Heart left ventricle (tissue), 13 donors: ENCODE measurements at regions not wholly inside any gene's neighbourhood (a gene's known extent, or its start where the extent isn't known, plus 50 kb on each side); places are given as distances from the start of the nearest gene placed in this dataset.

ENCODE experiments used
- CTCF ChIP-seq, 12 donors: fragments of 200-600 bp; sonication (generic) in 4 of 12; IDR thresholded peaks; one replicate each; pipeline versions ENCODE4 v1.5.0 to v1.8.0; 2018 to 2022; ENCODE audit warnings: antibody characterized with exemption in 12 of 12, mild to moderate bottlenecking in 5 of 12
- POLR2A ChIP-seq, 2 donors: fragments of 450-650 bp; IDR thresholded peaks; one replicate each; pipeline ENCODE4 v1.6.1; 2017; ENCODE audit warnings: antibody characterized with exemption in 2 of 2, mild to moderate bottlenecking in 2 of 2, moderate library complexity in 2 of 2
- donor health status: ischemic (EF 13 %, LVEDD 7.1; RV severe dilation, severe dysfunction).
- donor health status: DM: no; HTN: yes; CAD: no.
- donor health status: DM: no; HTN: no; CAD: no.
- donor health status: ischemic (EF 25% LVEDD 6.9; RV normal size, moderate dysfunction).
- donor health status: ischemic (EF 25% LVEDD 5.7; RV mildly dilated, moderate dysfunction).
- donor health status: ischemic (EF 35%, LVEDD 5.7; RV mildly dilated, moderate dysfunction).
- donor health status: nonischemic (EF 11% LVEDD 7.7; RV severe dilation, severe dysfunction).
- donor health status: DM: yes; HTN: yes; CAD: no.
- donor health status: PGD.
- donor health status: ischemic (EF 29% LVEDD 5.4; RV normal size, mild dysfunction).
- donor health status: nonischemic (EF 23%, LVEDD 6.1; RV moderate dilation, normal function).

- TF ChIP-seq POLR2A (IDR thresholded peaks at IDR 0.05) (no peak), CTCF (IDR thresholded peaks at IDR 0.05) (no peak)
Measured at GRCh38 chr1:159653201-159653600, 61.2 kb downstream of the CRP start.
